Raji (cell line): ENCODE measurements at regions not wholly inside any gene's neighbourhood (a gene's known extent, or its start where the extent isn't known, plus 50 kb on each side); places are given as distances from the start of the nearest gene placed in this dataset.

Experiments used
- POLR2A ChIP-seq: IDR thresholded peaks from 2 replicates; pipeline ENCODE4 v1.6.1; 2011; ENCODE audit warnings: low read depth, low read length, control low read depth; ENCODE audit not compliant: insufficient read depth

DNA sequence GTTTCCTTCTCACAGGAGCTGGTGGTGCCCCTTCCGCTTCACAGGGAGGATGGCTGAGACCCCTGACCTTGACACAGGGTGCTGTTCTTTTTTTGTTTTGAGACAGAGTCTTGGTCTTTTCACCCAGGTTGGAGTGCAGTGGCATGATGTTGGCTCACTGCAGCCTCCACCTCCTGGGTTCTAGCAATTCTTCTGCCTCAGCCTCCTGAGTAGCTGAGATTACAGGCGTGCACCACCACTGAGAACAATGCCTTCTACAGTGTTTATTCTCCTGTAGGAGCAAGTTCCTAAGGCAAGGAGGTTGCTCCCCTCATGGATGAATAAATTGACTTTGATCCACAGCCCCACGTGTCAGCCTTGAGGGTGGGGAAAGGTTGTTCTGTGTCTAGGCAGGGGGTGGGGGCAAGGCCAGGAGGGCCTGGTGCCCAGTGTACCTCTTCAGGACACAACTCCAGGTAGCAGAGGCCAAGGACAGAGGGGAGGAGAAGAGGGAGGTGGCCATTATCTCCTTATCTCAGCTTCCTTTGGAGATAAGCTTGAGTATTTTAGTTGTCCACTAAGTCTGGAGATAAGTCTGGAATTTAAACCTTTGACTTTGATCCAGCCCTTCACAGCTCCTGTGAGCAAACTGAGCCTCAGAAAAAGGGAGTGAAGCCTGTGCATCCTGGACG is 159.4 kb downstream of the SEC14L1 start:
- TF ChIP-seq POLR2A, result no peak

DNA sequence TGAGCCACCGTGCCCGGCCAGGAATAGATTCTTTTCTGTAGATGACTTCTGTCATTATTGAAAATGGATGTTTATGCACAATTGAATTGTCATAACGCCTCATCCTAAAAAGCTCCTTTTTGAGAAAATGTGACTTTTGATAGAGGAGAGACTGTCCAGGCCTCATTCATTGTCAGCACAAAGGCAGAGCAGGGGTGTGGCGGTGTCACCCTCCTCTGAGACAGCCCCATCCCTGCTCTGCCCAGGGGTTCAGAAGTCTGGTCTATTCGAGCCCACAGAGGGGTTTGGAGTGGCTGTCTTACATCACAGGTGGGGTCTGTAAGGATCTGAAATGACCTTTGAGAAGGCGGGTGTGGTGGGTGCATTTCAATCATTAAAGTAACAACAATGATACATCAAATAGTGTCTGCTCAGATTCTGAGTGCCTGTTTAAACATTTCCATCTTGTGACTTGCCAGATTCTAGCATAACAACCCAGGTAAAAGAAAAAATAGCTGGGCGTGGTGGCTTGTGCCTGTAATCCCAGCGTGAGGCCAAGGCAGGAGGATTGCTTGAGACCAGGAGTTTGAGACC is 161.0 kb downstream of the SEC14L1 start:
- no peak for TF ChIP-seq POLR2A

- no peak for TF ChIP-seq POLR2A
Observed at GRCh38 chr17:77302682-77303081, 161.9 kb downstream of the SEC14L1 start.

GRCh38 chr17:77303620-77304019 is 162.9 kb downstream of the SEC14L1 start:
- no peak for TF ChIP-seq POLR2A

GRCh38 chr17:77304051-77304745 is 163.4 kb downstream of the SEC14L1 start:
- no peak for TF ChIP-seq POLR2A

DNA sequence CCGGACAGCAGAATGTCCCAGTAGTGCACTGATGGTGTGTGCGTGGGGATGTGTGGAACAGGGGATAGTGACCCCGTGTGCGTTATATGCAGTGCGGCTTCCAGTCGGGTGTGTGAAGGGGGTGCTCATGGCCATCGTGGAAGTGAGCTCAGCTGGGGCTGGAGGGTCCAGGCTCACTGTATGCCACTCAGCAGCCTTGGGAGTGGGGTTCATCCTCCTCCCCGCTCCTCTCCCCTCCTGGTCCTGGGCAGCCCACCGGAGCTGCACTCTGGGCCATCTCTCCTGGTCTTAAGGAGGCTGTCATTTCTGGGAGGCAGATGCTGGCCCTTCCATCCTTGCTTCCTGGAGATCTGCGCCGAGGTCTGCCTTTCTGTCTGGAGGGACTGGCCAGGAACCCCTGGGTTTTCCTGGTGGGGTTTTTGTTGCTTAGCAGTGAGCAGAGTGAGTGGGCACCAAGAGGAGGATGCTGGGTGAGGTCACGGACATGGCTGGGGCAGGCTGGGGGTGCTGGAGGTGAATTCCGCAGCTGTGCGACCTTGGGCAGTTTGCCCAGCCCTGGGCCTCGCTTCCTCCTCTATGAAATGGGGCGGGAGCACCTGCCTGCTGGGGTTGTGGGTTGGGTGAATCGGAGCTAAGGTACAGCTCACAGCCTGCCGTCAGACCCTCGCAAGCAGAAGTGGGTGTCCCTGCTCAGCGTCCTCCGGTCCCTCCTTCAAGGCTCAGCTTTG is 164.1 kb downstream of the SEC14L1 start:
- no peak for TF ChIP-seq POLR2A

DNA sequence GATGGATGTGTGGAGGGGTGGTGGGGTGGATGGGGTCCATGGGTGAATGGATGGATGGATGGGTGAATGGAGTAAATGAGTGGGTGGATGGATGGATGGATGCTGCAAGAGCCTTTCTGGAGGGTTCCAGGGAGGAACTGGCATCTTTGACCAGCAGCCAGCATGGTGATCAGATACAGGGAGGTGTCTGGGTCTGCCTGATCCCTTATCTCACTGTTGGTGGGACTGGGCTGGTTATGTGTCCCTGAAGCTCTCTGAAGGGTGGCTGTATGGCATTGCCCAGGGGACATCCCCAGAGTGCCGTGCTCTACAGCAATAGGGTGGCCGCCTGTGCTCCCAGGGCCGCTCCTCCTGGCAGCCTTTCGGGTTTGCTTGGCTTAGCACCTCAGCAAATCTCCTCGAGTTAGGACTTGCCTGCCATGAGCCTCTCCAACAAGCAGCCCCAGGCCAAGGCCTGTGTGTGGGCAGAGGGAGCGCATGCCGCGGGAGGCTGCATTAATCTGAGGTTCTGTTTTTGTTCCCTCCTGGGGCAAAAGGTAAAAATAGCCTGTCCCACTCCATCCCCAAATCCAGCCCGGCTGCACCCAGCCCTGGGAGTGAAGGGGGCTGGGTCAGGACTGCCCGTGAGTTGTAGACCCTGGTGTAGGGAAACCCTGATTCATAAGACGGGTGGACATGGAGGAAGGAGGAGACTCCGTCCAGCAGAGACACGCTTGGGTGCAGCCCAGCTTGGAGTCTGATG is 165.4 kb downstream of the SEC14L1 start:
- TF ChIP-seq POLR2A, result no peak

DNA sequence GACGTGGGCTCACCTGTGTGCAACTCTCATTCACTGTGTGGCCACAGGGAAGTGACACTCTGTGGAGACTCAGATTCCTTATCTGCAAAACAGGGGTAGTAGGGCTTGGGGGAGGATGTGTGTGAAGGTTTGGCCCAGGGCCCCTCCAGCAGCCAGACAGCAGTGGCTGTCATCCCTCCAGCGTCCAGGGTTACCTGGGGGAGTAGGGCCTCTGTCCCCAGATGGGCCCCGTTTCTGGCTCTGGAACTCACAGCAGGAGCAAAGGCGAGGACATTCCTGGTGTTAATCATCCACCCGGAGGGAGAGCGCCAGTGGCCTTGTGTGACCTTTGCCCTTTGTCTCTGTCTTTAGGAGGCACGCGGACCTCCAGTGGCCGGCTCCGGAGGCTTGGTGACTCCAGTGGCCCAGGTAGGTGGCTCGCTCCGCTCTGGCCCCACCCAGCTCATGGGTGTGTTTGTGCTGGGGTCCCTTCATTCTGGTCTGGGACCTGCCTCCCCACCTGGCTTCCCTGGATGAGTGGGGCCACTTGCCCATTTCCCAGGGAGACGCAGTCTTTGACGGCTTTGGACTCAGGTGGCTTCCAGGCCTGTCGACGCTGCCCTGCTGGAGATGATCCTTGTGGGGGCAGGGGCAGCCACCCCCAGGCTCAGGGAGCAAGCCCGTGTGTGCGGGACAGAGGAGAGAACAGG is 166.2 kb downstream of the SEC14L1 start:
- TF ChIP-seq POLR2A, result no peak

DNA sequence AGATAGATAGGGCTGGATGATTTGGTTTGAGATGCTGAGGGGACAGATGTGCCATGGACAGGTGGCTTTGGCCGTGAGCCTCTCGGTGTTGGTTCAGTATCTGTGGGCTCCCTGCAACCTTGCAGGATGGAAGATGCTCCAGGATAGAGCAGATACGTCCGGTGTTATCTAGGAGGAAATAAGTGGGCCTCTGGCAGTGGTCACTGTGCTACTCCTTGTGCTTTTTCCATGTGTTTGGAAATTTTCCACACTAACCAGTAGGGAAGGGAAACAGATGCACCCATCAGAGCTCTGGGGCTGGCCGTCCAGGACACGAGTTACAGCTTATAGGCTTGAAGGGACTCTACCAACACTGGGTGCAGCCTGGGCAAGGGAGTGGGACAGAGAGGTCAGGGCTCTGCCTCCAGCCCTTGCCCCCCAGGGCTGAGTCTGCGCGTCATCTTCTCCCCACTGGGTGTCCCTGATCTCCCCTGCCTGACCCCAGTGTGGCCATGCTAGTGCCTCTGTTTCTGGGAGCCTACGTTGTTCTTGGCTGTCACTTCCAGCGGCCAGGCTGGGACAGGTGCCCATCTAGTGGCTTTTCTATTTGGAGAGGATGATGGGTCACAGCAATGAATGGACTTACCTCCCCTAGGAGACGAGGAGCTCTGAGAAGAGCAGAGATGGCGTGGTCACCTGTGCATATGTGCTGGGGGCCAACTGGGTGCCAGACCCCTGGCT is 166.9 kb downstream of the SEC14L1 start:
- no peak for TF ChIP-seq POLR2A

GRCh38 chr17:77308861-77309726 is 168.3 kb downstream of the SEC14L1 start:
- no peak for TF ChIP-seq POLR2A

GRCh38 chr17:77310336-77310735 is 169.6 kb downstream of the SEC14L1 start:
- no peak for TF ChIP-seq POLR2A

- no peak for TF ChIP-seq POLR2A
Observed at GRCh38 chr17:77311371-77311981, 170.7 kb downstream of the SEC14L1 start.
